Colon (tissue), 2 donors: ENCODE measurements at regions not wholly inside any gene's neighbourhood (a gene's known extent, or its start where the extent isn't known, plus 50 kb on each side); places are given as distances from the start of the nearest gene placed in this dataset.
"Not testable (repeated sequence)": the region's sequence is repeated elsewhere in the genome, so short reads cannot be mapped to it uniquely, and the experiment has no call there.

Experiments used
- FAIRE-seq: peaks from 2 replicates; lab custom pipeline; 2012; peaks lifted over from hg19 to GRCh38; lab: Jason Lieb, UNC
- donor health status: control.
- donor health status: control.

DNA sequence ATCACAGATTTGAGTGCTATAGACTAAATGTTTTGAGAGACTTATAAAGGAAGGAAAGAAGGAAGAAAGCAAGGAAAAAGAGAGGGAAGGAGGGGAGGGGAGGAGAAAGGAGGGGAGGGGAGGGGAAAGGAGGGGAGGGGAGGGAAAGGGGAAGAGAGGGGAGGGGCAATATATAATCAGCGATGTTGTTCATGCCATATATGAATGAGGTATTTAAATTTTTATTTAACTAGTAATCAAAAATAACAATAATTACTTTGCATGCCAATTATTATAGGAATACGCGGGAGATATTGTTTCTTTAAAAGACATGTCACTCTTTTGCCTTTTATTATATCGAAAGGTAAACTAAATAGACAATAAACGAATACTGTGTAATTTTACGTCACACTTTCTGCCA is 1029.7 kb downstream of the FAT4 start:
- FAIRE-seq = no peak

DNA sequence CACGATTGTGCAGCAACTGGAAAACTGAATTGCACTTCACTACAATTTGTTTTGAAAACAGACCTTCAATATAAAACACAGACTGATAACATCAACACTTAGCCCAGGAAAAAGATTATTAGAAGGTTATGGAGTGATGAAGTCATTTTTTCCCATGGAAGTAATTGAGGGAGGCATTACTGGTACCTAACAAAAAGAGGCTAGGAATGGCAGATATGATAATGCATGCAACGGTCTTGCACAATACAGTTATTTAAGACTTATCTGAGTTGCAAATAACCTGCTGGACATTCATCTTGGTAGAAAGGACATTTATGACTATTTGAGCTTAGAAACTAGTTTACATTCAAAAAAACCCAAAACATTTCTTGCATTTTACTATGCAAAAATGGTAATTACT is 1031.9 kb downstream of the FAT4 start:
- no peak for FAIRE-seq

DNA sequence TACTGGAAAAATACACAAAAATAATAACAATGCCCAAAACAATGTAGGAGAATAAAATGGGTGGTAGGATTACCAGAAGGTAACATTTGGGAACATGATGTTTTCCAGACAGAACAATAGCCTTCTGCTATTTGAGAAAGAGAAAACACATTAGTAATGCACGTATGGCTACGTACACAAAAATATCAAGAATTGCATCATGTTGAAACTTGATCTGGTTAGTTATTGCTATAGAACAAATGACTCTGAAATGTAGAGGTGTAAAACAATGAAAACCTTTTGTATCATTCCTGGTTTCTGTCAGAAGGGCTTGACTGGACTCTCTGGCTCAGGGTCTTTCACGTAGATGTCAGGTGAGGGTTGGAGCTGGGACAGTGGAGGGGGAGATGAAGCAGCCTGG is 1040.0 kb downstream of the FAT4 start:
- no peak for FAIRE-seq

DNA sequence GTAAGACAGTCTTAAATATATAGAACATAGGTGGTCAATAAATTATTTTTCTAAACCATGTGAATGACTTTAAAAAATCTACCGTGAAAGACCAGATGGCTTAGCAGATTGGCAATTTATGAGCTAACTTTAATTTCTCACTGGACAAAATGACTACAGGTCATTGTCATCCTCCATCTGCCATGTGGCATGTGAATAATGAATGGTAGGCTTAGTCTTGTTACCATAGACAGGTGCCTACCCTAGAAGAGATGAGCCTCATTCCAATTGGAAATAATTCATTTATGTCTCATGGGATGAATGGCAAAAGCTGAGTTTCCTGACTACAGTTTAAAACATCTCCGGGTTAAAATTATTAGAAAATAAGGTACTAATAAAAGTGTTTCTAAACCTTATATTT is 1043.3 kb downstream of the FAT4 start:
- FAIRE-seq = no peak

DNA sequence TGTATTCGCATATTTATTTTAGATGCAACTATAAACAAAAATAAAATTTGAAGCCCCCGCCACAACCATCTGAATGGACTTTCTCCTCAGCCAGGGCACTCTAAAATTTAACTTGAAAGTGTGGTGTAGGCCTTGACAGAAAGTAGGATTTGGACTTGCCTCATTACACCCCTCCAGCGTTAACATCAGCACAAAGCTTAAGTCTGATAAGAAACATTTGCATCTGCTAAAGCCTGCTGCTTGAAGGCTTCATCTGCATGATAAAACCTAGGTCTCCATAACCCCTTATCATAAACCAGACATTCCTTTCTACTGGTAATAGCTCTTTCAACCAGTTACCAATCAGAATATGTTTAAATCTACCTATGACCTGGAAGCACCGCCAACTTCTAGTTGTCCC is 1046.5 kb downstream of the FAT4 start:
- FAIRE-seq = no peak

DNA sequence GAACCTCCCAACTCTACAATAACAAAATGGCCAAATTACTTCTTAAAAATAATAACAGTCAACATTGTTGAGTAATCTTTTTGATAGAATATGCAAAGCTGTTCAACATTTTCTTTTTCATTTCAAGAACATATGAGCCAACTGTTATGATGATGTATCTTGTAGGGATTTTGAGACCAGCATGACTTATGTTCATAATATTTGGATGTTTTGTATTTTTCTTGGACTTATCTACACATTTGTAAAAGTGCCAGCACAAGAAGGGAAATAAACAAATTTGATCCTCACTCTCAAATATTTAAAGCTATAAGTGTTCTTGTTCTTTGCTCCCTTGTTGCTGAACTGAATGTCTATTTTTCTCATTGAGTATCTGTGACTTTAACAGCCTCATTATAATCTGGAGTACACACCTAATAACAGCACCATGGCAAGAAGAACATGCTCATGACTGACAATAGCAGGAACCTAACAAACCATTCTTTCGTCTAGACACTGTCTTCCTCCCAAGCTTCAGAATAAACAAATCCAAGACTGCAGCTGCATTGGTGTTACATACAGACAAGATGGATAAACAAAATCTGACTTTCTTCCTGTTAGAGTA is 1049.7 kb downstream of the FAT4 start:
- no peak for FAIRE-seq

DNA sequence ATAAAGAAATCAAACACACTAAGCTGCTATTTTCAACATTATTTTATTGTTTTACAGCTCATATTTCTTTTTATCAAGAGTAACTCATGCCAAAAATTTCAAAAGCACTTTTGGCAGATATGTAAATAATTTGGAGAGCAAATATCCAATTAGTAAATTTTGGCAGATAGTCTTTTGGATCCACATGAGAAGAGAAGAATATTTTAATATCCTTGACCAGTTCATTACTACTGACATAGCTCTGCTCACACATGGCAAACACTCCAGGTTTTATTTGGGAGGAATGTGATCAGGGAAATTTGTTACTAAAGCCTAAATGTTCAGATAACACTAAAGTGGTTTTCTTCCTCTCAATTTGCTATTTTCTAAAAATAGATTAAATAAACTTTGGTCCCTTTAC is 1054.3 kb downstream of the FAT4 start:
- FAIRE-seq = no peak

DNA sequence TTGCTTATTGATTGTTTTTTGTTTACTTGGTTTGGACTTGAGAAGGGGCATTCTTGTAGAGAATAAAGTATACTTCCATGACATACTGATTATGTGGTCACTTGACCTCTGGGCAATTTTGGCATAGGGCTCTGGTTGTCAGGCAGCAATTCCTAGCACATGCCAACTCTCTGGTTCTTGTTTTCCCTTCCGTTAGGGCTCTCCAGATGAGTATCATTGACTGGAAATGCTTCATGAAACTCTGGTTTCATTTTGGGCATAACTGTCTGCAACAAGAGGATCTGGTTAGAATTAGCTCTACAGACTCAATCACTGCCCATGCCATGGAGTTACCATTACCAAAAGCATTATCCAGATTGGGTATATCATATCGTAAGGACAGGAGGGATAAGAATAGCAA is 1057.9 kb downstream of the FAT4 start:
- FAIRE-seq = no peak

DNA sequence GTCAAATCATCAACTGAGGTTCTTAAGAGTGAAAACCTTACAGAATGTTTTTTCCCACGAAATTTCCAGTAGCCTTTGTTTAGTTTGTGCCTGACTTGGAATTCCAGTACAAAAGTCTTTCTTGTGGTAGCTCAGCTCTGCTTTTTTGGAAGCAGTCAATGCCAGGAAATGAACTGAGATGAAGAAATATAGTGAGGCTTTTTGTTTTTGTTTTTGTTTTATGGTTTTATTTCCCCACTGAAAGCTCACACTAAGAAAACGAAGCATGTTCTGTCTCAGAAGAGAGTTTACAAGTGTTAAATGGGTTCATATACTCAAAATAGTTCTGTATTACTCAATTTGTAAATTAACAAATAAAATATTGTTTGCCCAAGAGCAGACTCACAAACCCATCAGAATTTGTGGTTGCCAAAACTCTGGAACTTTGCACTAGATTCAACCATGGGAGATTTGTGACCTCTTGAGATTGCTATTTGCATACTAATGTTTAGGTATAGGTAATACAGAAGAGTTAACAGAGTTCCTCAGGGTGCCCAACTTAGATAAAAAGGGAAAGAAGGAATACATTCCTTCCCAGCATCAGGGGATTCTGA is 1060.8 kb downstream of the FAT4 start:
- FAIRE-seq = no peak

DNA sequence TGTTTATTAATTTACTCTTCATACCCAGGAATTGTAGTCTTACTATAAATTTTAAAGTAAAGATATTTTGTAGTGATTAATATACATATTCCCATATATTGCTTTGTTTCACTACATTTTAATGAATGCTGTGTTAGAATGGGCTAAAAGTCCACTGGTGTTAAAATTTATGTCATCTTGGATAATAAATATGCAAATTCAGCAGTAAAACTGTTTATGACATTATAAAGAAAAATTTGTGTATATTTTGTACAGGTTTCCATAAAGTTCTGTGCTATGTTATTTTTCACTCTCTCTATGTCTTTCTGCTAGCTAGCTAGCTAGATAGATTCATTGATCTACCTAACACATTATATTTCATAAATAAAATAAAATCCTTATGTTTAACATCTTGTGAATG is 1071.2 kb downstream of the FAT4 start:
- FAIRE-seq = no peak

DNA sequence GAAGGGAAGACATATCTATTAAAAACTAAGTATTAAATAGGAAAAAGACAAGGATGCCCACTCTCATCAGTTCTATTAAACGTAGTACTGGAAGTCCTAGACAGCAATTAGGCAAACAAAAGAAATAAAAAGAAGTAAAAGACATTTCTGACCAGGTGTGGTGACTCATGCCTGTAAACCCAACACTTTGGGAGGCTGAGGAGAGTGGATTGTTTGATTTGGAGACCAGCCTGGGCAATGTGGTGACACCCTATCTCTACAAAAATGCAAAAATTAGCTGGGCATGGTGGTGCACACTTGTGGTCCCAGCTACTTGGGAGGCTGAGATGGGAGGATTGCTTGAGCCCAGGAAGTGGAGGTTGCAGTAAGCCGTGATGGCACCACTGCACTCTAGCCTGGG is 1071.8 kb downstream of the FAT4 start:
- FAIRE-seq = no peak

DNA sequence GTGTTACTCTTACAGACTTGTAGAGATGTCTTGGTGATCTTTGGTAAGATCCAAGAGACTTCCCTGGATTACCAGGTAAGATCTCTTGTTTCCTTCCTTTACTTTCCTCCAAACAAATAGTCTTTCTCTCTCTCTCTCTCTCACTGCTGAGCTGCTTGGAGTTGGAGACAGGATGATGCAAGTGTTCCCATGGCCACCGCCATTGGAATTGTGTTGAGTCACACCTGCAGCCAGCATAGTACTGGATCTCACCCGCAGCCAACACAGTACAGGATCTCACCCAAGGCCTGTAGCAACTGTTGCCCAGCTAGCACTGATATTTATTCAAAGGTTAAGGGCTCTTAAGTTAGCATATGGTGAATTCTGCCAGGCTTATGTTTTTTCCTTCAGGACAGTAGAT is 1080.9 kb downstream of the FAT4 start:
- FAIRE-seq = no peak

DNA sequence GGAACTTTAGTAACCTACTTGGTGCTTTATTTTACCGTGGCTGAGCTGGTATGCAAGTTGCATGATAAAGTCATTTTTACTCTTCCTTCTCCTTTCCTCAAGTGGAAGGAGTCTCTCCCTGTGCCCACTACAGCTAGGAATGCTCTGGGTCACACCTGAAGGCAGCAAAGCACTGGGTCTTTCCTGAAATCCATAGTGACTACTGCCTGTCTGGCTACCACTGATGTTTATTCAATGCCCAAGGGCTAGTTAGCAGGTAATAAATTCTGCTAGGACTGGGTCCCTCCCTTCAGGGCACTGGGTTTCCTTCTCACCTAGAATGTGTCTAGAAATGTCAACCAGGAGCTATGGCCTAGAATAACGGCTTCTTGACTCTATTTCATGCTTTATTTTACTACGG is 1081.4 kb downstream of the FAT4 start:
- FAIRE-seq = no peak

DNA sequence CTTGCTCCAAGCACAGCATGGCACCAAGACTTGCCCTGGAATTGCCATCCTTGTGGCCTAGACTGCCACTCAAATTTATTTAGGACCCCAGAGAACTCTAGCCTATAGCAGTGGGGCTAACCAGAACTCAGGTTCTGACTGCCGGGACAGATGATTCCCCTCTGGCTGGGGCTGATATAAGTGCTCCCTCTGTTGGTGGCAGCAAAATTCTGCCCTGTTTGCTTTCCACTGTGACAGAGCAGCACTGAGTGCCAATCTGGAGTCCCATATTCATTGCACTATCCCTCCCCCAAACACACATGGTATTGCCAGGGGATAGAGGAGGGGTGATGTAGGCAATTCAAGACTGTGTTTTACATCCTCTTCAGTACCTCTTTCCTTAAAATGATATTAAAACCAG is 1081.9 kb downstream of the FAT4 start:
- FAIRE-seq = no peak

DNA sequence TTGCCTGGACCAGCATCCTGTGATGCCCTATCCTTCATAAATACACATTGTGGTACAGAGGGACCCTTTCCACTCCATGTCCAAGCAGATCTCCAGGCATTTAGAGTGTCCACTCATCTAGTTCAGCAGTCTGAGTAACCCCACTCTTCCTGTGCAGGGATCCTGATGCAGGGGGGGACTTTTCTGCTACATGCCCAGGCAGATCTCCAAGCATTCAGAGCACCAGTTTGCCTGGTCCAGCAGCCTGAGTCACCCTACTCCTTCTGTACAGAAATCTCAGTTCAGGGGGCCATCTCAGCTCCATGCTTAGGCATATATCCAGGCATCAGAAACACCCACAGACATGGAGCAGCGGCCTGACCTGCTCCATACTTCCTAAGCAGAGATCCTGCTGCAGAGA is 1089.8 kb downstream of the FAT4 start:
- FAIRE-seq = no peak

DNA sequence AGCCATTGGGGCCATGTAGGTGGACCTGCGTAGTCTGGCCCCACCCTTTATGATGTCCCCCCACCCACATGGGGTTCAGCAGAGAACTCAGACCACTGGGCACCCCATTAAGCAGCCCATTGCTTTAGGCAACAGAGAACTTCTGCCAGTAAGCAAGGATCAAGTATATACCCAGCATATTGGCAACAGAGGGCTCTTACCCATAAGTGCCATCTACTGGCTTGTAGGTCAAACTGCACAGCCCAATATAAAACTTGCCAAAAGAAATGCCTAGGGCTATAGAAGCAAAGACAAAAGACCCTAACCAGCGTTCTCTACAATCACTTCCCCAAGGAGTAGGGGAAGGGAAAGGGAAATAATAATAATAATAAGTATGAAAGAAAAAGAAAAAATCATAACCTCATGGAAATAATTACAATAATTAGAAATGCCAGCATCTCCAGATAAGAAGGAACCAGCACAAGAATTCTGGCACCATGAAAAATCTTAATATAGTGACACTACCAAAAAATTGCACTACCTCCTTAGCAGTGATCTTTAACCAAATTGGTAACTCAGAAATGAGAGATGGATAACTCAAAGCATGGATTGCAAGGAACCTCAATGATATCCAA is 1090.7 kb downstream of the FAT4 start:
- no peak for FAIRE-seq

DNA sequence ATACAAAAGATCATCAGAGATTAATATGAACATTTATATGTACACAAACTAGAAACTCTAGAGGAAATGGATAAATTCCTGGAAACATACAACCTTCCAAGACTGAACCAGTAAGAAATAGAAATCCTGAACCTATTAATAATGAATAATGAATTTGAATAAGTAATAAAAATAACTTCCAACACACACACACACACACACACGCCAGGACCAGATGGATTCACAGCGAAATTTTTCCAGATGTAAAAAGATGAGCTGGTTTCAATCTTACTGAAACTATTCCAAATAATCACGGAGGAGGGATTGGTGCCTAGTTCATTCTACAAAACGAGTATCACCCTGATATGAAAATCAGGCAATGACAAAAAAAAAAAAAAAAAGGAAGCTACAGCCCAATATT is 1095.0 kb downstream of the FAT4 start:
- FAIRE-seq = no peak

DNA sequence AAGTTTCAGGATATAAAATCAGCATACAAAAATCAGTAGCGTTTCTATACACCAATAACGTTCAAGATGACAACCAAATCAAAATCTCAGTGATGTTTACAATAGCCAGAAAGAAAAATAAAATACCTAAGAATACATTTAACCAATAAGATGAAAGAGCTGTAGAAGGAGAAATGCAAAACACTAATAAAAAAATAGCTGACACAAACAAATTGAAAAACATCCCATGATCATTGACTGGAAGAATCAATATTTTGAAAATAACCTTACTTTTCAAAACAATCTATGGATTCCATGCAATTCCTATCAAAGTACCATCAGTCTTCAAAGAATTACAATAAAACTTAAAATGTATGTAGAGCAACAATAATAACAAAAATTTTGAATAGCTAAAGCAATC is 1096.3 kb downstream of the FAT4 start:
- no peak for FAIRE-seq

DNA sequence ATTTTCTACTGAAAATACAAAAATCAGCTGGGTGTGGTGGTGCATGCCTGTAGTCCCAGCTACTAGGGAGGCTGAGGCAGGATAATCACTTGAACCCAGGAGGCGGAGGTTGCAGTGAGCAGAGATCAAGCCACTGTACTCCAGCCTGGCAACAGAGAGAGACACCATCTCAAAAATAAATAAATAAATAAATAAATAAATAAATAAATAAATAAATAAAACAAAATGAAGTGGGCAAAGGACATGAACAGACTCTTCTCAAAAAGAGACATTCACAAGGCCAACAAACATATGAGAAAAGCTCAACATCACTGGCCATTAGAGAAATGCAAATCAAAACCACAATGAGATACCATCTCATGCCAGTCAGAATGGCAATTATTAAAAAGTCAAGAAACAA is 1097.6 kb downstream of the FAT4 start:
- not testable (repeated sequence) for FAIRE-seq

DNA sequence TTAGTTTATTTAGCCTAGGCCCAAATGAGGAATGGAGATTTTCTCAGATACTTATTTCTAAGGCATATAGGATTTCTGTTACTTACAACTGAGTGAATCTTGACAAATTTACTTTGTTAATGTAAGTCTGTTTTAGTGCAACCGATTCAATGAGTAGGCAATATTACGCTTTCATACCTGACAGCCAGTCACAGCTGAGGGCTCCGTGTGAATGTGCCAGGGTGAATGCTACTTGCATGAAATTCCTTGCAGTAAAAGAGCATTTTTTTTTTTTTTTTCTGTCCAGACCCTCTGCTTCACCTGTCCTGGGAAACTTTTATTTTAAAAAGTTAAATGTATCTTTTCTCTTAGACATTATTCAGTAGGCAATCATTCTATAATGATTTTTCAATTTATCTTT is 1100.0 kb downstream of the FAT4 start:
- no peak for FAIRE-seq

DNA sequence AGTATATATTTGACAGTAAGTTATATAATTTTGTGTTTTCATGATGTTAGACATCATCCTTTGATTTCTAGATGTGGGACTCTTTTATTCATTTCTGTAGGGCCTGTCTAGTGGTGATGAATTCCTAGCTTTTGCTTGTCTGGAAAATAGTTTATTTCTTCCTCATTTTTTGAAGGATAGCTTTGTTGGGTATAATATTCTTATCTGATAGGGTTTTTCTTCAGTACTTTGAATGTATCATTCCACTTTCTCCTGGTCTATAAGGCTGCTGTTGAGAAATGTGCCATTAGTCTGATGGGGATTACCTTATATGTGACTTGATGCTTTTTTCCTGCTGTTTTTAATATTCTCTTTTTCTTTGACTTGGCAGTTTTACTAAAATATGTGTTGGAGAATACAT is 1104.5 kb downstream of the FAT4 start:
- no peak for FAIRE-seq

DNA sequence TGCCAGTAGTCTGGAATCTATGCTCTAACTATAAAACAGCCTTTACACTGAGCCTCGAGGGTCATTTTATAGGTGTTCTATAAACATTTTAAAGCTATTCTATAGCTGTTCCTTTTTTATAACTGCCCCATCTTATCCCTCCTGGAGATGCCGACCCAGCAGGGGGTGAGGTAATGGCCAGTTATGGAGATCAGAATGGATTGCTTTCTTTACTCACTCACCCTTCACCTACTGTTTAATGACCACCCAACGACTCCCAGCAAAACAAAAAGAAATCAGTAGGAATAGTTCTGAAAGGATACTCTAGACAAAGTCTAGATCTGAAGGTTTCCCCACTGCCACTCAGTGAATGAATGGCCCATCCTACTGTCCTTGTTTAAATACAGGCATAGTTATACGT is 1113.1 kb downstream of the FAT4 start:
- FAIRE-seq = no peak

DNA sequence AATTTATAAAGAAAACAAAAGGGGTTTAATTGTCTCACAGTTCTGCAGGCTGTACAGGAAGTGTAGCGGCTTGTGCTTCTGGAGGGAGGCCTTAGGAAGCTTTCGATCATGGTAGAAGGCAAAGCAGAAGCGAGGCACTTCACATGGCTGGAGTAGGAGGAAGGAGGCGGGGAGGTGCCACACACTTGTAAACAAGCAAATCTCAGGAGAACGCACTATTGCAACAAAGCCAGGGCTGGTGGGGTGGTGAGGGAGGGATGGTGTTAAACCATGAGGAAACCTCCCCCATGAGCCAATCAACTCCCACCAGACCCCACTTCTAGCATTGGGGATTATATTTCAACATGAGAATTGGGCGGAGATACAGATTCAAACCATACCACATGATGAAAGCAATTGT is 1116.3 kb downstream of the FAT4 start:
- FAIRE-seq = no peak

DNA sequence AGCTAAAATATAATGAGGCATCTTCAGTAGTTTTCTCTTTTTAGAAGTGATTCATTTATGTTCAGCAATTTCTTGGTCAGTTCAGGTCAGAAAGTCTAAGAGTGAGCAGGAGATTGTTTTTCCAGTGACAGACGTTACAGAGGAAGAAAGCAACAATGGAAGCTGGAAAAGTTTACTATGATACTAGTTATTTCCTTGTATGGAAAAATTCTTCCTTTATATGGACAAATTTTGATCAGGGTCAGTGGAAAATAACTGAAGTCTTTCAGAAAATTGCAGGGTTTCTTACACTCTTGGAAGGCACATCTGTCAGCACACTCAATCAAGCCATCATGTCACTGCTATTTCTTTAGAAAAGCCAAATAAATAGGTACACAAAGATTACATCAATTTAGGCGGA is 1120.7 kb downstream of the FAT4 start:
- FAIRE-seq = no peak
